ENCODE measurements at regions not wholly inside any gene's neighbourhood (a gene's known extent, or its start where the extent isn't known, plus 50 kb on each side); places are given as distances from the start of the nearest gene placed in this dataset.
"Not testable (repeated sequence)": the region's sequence is repeated elsewhere in the genome, so short reads cannot be mapped to it uniquely, and the experiment has no call there.

- Histone ChIP-seq H3K9me3 (no peaks in the 10 kb centered on the region), H3K4me1 (peaks cover 10% of the 10 kb centered on the region), H3K27ac (no peak overlapping the region), H3K36me3 (no peaks in the 10 kb centered on the region), H3K27me3 (no peaks in the 10 kb centered on the region), H3K4me3 (no peak overlapping the region)
- DNase-seq (ENCODE audit: extremely low spot score in 2 of 2), result no peak
- no peak for TF ChIP-seq POLR2A (IDR thresholded peaks at IDR 0.05)
- TF ChIP-seq, protein P1, sequence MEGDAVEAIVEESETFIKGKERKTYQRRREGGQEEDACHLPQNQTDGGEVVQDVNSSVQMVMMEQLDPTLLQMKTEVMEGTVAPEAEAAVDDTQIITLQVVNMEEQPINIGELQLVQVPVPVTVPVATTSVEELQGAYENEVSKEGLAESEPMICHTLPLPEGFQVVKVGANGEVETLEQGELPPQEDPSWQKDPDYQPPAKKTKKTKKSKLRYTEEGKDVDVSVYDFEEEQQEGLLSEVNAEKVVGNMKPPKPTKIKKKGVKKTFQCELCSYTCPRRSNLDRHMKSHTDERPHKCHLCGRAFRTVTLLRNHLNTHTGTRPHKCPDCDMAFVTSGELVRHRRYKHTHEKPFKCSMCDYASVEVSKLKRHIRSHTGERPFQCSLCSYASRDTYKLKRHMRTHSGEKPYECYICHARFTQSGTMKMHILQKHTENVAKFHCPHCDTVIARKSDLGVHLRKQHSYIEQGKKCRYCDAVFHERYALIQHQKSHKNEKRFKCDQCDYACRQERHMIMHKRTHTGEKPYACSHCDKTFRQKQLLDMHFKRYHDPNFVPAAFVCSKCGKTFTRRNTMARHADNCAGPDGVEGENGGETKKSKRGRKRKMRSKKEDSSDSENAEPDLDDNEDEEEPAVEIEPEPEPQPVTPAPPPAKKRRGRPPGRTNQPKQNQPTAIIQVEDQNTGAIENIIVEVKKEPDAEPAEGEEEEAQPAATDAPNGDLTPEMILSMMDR (IDR thresholded peaks at IDR 0.05), result no peak
- no peak for TF ChIP-seq POLR2AphosphoS5 (IDR thresholded peaks at IDR 0.05; ENCODE audit: insufficient read depth in 1 of 2, low read depth in 1 of 2)
- intact Hi-C loops (cut with DNase I), result no loop called here
These were observed 103.1 kb upstream of the TSLP start for GRCh38 chr5:110968246-110969005.

GRCh38 chr5:110969502-110969901 is 102.0 kb upstream of the TSLP start:
- no peak for TF ChIP-seq POLR2AphosphoS5 (IDR thresholded peaks at IDR 0.05; ENCODE audit: insufficient read depth in 1 of 2, low read depth in 1 of 2)
- TF ChIP-seq, protein P1 (IDR thresholded peaks at IDR 0.05), result no peak
- no peak for TF ChIP-seq POLR2A (IDR thresholded peaks at IDR 0.05)
- no peak overlapping the region for H3K27ac ChIP-seq
- DNase-seq (ENCODE audit: extremely low spot score in 2 of 2), result no peak
- H3K4me3 ChIP-seq, result no peak overlapping the region
- no peaks in the 10 kb centered on the region for H3K9me3 ChIP-seq
- H3K36me3 ChIP-seq, result no peaks in the 10 kb centered on the region
- peaks cover 10% of the 10 kb centered on the region for H3K4me1 ChIP-seq
- intact Hi-C loops (cut with DNase I), result no loop called here
- no peaks in the 10 kb centered on the region for H3K27me3 ChIP-seq

DNA sequence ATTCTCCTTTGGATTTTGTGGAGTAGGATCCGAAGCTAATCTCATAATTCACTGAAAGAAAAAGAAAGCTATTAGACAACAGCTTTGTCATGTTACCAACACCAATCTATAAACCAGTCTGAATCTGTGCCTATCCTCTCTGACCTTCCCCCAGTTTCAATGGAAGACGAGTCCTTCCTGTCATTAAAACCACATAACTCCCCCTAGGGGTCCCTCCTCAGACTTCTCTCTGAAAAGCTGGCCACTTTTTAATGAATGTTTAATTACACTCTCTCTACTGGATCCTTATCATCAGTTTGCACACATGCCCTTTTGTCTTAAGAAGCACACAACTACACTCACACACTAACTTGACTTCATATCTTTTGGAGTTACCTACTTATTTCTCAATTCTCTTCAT is 98.0 kb upstream of the TSLP start:
- TF ChIP-seq POLR2AphosphoS5 (IDR thresholded peaks at IDR 0.05; ENCODE audit: insufficient read depth in 1 of 2, low read depth in 1 of 2), result no peak
- TF ChIP-seq, protein P1 (IDR thresholded peaks at IDR 0.05), result no peak
- no peak for TF ChIP-seq POLR2A (IDR thresholded peaks at IDR 0.05)
- DNase-seq (ENCODE audit: extremely low spot score in 2 of 2), result no peak
- no peaks in the 10 kb centered on the region for H3K9me3 ChIP-seq
- intact Hi-C loops (cut with DNase I), result no loop called here
- H3K27me3 ChIP-seq, result no peaks in the 10 kb centered on the region
- H3K4me1 ChIP-seq, result no peaks in the 10 kb centered on the region
- H3K4me3 ChIP-seq, result no peak overlapping the region
- H3K27ac ChIP-seq, result no peak overlapping the region
- no peaks in the 10 kb centered on the region for H3K36me3 ChIP-seq

DNA sequence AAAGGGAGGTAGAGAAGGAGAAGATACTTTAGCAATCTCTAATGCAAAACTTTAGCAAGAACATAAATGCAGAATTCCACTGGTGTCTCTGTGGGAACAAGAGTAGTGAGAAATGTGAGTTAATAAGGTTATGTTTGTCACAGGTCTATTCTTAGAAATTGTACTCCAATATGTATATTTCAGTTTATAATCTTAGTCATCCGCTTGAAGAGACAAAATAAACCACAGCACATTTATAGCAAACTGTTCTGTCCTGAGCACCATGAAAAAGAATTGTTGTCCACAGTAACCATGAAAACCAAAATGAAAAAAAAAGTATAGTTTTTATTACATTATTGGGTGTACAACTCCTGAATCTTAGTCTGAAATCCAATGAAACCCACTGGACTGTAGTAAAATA is 93.6 kb upstream of the TSLP start:
- Histone ChIP-seq H3K36me3 (no peaks in the 10 kb centered on the region), H3K27ac (no peak overlapping the region), H3K4me1 (no peaks in the 10 kb centered on the region), H3K27me3 (no peaks in the 10 kb centered on the region), H3K4me3 (no peak overlapping the region), H3K9me3 (no peaks in the 10 kb centered on the region)
- DNase-seq (ENCODE audit: extremely low spot score in 2 of 2), result no peak
- no peak for TF ChIP-seq POLR2A (IDR thresholded peaks at IDR 0.05)
- no peak for TF ChIP-seq POLR2AphosphoS5 (IDR thresholded peaks at IDR 0.05; ENCODE audit: insufficient read depth in 1 of 2, low read depth in 1 of 2)
- TF ChIP-seq, protein P1 (IDR thresholded peaks at IDR 0.05), result no peak
- intact Hi-C loops (cut with DNase I), result no loop called here

GRCh38 chr5:110985882-110986281 is 85.6 kb upstream of the TSLP start:
- DNase-seq (ENCODE audit: extremely low spot score in 2 of 2); H3K27me3 ChIP-seq; H3K9me3 ChIP-seq; H3K27ac ChIP-seq; intact Hi-C loops (cut with DNase I); H3K36me3 ChIP-seq; H3K4me1 ChIP-seq; H3K4me3 ChIP-seq: not testable (repeated sequence)

- DNase-seq (ENCODE audit: extremely low spot score in 2 of 2); H3K4me1 ChIP-seq; H3K9me3 ChIP-seq; H3K36me3 ChIP-seq; intact Hi-C loops (cut with DNase I); H3K27me3 ChIP-seq; H3K4me3 ChIP-seq; H3K27ac ChIP-seq: not testable (repeated sequence)
These were observed 83.9 kb upstream of the TSLP start for GRCh38 chr5:110987573-110987972.
